Stimulated activated CD8-positive, alpha-beta memory T cell treated with anti-CD3 and anti-CD28 coated beads, Interleukin-4, amount 100 ng/mL, for 48 hours (primary cell): ENCODE measurements at regions not wholly inside any gene's neighbourhood (a gene's known extent, or its start where the extent isn't known, plus 50 kb on each side); places are given as distances from the start of the nearest gene placed in this dataset.
"Not testable (repeated sequence)": the region's sequence is repeated elsewhere in the genome, so short reads cannot be mapped to it uniquely, and the experiment has no call there.

Experiments used
- DNase-seq: peaks from one replicate; pipeline ENCODE4 v3.0.0-alpha.2; 2020

DNA sequence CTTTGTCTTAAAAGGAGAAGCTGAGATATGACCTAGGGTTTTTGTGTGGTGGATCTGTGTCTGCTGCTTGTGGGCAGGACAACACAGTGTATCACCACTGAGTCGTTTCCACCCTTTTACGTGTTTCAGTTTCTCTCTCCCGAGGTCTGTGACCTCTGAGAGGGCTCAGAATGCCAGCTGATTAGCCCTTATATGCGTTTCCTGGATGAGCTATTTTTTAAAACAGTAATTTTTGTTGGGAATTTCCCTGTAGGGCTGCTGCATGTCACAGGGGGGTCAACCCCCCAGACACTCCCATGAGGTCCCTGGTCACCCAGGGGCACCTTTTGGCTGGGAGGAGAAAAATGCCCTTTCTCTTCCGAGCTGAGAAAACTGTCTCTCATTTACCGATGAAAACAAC lies 170.4 kb upstream of the CASK start:
- peak; percentile 19 for DNase-seq

DNA sequence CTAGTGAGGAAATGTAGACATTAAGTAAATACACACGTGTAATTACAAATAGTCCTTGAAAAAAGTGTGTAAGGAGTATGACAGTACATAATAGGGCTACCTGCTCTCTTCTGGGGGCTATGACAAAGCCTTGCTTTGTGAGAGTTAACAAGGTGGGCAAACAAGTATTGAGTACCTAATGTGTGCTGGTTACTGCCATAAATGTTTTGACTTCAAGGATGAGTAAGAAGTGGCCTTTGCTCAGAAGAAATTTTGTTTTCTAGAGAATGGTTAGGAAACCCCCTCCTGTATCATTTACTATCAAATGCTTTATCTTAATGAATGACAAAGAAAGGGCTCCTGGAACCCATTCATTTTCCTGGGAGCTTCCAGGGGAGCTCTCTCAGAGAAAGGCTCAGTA lies 167.0 kb upstream of the CASK start:
- no peak for DNase-seq

DNA sequence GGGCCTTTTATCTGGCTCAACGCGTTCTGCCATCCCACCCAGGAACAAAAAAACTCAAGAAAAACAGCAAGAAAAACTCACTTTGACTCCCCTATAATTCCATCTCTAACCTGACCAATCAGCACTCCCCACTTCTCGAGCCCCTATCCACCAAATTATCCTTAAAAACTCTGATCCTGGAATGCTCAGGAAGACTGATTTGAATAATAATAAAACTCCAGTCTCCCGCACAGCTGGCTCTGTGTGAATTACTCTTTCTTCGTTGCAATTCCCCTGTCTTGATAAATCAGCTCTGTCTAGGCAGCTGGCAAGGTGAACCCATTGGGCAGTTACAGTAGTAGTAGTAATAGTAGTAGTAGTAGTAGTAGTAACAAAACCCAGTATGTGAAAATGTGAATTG lies 165.7 kb upstream of the CASK start:
- no peak for DNase-seq

DNA sequence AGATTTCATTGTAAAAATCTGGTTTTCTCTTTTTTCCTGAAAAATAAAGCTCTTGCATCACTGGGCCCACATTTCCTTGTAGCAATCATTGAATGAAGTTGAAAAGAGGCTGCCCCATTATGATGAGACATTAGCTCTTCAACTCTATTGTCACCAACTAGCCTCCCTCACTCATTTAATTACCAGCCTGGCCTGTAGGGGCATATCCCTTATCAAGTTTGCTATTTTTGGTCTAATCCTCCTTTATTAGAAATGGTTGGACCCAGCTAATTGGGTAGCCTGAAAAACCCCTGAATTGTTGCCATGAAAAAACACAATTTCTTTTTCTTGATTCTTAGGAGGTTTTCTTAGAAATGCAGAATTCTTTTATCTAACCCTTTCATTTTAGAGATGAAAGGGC lies 164.6 kb upstream of the CASK start:
- DNase-seq, result no peak

DNA sequence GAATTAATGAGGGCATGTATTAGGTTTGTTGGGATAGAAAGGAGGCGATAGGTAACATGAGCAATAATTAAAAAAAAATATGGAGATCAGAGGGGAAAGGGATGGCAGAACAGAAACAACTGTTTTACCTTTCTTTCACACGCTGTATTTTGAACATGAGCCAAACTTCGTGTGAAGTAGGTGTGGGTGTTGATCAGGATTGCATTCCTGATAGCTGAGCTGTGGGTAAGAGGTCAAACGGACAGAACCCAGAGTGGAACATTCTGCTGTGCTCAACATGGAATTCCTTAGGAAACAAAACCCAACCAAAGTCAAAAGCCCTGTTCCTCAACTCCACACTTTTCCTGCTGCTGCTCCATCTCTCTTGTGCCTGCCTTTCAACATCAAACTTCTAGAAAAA lies 162.5 kb upstream of the CASK start:
- no peak for DNase-seq

DNA sequence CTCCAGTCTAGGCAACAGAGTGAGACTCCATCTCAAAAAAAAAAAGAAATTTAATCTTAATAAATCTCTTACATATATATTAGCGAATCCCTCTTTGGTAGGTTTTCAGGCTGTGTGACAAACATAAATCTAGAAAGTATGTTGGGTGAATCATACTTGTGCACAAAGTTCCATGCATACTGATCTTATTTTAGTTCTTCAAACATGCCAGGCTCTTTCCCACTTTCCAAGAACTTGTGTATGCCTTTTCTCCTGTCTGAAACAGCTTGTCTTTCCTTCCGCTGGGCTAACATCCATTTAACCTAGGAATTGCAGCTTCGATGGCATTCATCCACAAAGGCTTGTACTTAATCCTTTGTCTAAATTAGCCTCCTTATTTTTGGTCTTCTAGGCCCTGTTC lies 156.6 kb upstream of the CASK start:
- no peak for DNase-seq

DNA sequence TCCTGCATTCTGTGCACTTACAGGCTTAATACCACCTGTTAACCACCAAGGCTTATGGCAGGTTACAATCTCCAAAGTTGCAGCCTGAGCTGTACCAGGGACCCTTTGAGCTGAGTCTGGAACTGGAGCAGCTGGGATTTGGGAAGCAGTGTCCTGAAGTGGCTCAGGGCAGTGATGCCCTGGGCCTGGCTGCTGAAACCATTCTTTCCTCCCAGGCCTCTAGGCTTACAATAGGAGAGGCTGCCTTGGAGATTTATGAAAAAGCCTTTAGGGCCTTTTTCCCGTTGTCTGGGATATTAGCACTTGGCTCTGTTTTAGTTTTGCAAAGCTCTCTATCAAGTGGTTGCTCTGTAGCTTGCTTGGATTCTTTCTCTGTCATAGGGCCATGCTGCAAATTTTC lies 154.3 kb upstream of the CASK start:
- DNase-seq, result no peak

DNA sequence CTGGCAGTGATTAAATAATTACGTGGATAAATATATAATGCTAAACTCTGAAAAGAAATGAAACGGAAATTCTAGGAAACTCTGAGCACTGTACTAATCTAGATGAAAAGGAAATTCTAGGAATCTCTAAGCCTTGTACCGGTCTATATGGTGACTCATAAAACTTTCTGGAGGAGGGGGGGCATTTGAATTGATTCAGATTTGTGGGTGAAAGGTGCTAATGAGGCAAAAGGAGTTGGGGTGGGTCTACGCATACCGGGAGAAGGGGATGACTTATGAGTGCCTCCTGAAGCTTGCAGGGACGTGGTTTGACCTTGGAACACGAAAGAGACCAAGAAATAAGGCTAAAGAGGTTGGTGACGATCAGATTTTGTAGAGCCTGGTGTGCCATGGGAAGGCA lies 151.7 kb upstream of the CASK start:
- no peak for DNase-seq

DNA sequence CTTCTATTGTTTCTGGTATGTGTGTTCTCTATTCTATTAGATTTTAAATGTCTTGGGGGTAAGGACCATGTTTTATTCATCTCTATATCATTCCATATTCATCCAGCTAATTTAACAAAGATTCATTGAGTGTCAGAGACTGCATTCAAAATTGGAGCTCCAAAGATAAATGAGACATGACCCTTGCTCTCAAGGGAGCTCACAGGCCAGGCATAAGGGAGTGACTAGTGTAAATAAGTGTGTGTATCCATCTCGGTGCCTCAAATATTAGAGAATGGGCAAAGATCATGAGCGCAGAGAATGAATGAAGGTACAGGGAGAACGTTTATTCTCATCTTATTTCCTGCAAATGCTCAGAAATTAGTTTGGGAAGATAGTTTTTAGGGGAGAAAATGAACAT lies 150.1 kb upstream of the CASK start:
- no peak for DNase-seq

DNA sequence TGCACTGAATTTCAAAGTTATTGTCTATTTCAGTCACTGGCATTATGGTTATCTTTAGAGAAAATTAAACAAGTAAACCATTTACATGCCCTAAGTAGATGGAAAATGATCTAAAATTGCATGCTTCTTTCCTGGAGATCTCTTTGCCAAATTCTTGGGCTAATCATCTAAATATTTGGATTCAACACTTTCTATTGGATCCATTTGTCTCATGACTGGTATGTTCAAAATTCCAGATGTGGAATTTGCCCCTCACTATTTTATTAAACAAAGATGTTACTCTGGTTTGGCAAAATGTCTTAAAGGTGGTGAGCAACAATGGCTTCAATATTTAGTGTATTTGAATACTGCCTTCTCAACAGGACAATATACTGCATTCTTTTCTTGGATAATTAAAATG lies 147.5 kb upstream of the CASK start:
- DNase-seq, result no peak

DNA sequence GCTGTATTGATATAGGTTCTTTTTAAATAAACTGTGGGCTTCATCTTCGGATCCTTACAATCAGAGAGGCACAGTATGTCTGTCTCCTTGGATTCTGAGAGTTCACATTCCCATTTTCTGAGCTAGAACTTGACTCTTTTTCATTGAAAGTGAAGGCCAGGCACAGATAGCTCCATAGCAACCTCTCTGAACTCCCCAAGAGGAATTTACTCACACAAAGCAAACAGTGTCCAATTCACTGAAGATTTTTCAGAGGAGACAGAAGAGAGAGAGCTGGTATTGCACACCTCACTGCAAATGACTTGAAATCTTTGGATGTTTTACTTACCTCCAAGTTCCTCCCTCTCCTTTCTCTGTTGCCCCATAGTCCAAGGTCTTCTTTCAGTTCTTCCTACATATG lies 130.9 kb upstream of the CASK start:
- DNase-seq, result no peak

DNA sequence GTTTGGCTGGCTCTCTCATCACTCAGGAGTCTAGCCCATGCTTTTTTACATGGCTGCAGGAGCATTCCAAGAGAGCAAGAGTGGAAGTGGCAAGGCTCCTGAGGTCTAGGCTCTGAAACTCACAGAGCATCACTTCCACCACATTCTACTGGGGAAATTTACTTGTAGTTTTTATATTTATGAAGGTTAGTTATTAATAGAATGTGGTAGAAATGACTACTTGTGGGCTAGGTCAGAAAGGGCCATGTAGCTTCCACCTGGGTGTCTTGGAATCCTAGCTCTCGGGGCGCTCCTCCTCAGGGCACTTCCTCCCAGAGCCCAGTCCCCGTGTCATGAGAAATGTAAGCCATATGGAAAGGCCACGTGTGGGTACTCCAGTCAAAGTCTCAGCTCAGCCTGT lies 127.0 kb upstream of the CASK start:
- no peak for DNase-seq

DNA sequence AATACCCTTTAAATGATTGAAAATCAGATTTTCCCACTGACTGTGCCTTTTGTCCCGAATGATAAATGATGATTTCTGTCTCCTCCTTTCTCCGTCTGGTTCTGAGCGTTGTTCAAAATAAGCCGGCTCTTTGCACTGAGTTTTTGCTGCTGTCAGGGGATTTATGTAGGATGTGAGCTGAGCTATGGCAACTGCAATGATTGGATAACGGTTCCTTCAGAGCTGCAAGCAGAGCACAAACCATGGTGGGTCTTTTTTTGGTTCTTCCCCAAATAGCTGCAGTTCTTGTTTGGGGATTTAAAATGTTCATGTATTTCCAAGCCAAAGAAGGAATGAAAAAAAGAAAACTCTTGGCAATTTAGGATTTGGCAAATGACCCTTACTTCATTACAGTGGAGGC lies 124.5 kb upstream of the CASK start:
- DNase-seq, result no peak

DNA sequence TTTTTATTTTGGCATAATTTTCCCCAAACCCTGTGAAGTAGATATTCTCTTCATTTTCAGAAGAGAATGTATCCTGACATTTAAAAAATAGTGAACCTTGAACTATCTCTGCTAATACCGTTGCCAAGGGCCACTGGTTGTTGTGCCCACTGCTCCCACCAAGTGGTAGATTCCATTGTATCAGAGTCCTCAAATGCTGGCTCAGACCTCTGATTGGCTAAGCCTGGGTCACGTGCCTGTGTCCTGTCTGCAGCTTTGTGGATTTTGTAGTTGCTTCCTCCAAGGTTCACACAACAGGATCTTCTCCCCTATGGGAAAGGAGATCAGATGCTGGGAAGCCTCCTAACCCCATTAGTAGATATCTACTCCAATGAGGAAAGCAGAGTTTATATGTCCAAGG lies 104.8 kb upstream of the CASK start:
- no peak for DNase-seq

DNA sequence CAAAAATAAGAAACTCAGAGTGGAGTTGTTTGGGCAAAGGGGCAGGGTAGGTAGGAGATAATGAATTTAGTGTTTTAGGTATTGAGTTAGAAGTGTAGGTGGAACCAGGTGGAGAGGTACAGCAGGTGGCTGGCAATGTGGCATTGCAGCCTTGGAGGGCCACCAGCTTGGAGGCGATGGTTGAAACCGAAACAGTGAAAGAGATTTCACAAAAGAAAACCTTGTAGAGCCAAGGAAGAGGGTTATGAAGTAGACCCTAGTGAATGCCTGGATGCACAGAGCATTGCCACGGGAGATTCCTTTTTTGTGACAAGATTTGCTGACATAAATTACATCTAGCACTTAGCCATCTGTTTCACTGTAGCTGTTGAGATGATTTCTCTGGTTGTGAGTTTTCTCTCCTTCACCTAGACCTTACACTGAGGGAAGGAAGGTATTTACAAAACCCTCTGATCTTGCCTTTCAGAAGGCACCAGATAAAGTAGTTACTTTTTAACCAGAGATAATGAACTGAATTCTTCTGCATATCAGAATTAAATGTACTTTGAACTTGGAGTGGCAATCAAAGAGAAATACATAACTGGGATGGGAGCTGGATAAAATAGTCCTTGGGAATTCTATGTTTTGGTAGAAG lies 104.1 kb upstream of the CASK start:
- no peak for DNase-seq

DNA sequence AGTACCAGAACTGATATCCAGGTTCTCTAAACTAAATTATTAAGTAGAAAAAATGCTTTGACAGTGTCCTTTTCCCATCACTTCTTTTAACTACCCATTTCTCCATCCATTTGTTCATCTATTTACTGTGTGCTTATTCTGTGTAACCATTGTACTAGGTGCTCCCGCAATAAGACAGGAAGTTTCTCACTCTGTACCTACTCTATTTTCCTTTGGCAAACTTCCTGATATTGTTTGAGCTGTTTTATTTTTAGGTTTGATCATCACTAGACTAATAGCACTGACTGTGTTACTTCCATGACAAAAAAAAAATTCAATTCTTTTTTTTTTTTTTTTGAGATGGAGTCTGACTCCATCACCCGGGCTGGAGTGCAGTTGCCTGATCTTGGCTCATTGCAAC lies 102.5 kb upstream of the CASK start:
- DNase-seq, result no peak

DNA sequence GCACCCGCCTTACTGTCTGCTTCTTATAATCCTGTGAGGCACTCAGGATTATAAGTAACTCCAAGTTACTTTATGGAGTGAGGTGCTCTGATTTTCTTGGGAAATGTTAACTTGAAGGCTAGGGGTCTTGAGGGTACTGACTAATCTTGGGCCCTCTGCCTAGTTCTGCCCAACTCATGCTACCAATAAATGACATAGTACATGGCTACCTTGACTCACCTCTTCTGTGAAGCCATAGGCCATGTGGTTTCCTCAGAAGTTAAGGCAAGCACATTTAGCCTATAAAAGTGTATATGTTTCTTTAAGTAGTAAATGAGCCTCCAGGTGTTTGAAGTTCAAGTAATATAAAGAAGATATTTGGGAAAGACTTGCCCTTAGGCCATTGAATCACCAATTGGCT lies 99.8 kb upstream of the CASK start:
- no peak for DNase-seq

DNA sequence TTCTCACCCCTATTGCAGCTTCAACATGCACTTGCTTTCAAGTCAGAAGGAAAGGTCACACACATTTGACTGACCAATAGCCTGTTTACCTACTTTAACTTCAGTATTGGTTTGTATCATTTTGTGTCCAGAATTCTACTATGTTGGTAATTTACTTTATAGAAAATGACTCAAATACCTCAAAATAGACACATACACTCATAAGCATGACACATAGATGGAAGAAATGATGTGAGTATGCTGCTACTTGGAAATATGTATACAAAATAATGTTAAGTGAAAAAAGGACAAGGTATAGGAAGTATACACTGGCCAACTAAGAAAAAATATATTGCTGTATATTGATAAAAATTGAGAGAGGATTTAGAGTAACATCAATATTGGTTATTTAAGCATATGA lies 98.8 kb upstream of the CASK start:
- DNase-seq, result no peak

DNA sequence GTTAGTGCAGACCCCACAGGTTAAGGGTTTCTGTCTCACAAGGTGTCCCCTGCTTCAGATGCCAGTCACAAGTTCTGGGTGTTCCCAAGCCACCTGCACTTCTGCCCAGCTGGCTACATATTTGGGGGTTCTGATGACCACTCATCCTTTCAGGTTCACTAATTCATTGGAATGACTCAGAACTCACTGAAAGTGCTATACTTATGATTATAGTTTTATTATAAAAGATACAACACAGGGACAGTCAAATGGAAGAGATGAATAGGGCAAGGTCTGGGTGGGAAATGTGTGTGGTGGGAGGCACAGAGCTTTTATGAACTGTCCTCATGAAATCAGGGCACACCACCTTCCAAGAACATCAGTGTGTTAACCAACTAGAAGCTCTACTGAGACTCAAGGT lies 97.7 kb upstream of the CASK start:
- DNase-seq, result no peak

DNA sequence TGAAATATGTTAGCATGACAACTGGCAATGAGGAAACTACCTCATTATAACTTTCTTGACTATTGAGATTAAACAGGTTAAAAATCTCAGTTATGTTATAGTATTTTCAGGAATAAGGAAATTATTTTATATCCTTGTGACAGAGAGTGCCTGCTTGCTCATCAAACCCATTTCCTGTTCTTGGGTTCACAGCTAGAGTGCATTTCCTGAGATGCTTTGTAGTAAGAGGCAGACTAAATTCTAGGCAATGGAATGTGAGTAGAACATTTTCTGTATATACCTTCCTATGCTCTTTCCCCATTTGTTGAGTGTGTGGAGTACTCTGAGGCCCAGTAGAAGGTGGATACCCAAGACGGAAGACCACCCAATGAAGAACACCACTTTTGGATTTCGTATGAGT lies 96.9 kb upstream of the CASK start:
- no peak for DNase-seq

DNA sequence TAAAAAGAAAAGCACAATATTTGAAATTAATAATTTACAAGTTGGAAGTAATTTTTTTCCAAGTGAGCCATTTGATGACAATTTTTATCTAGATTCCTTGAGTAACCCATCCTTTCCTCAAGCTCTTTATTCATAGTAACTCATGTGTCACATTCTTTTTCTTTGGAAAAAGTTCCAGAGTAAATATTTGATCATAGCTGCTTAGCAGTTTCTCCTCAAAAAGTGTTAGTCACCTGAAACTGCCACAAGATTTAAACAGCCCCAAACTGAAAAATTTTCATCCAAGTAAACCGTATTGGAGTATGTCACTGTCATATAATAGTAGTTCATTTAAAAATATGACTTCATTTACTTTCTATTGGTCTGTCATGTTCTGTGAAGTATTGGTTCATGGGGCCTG lies 94.6 kb upstream of the CASK start:
- no peak for DNase-seq

DNA sequence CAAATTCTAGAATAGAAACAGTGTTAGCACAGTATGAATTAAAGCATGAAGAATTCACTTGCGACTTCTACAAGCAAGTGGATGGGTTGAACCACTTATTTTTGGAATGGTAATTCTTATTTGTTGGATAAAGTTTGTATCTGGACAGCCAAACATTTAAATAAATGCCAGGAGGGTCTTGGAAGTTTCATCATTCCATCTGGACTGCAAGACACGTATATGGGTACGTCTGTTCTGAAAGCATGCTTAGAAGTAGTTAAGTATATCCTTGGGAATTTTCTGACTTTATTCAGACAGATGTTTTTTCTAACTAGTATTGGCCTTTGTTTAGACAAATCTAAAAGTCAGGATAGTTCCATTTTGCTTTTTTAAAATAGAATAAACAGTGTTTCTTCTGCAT lies 77.5 kb upstream of the CASK start:
- no peak for DNase-seq

DNA sequence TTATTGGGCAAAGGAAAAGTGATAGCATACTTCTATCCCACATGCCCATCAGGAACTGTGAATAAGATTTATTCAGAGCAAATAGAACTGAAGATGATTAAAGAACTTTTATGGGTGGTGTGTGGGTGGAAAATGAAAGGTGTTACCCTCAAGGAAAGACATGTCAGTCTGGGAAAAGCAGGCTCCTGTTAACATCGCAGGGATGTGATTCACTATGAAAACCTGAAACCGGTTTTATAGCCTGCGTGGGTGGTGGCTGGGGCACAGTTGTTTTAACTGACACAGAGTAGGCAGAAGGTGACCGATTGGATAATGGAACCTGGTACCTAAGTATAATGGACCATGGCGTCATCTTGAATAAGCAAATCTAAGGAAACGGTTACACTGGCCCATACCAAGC lies 61.3 kb upstream of the CASK start:
- DNase-seq, result peak; percentile 21

DNA sequence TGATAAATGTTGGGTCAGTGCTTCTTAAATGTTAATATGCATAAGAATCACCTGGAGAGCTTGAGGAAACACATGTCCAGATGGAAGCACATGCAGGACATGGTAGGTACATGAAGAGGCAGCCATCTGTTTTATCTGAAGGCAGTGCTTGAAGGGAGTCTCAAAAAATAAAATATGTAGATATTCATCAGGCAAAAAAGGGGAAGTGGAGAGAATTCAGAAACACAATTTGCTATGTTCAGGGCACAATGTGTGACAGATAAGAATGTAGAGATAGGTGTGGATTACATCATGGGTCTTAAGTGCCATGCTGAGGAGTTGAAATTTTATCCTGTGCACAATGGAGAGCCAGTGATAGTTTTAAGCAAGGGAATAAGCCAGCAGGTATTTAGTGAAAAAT lies 59.6 kb upstream of the CASK start:
- DNase-seq, result no peak

DNA sequence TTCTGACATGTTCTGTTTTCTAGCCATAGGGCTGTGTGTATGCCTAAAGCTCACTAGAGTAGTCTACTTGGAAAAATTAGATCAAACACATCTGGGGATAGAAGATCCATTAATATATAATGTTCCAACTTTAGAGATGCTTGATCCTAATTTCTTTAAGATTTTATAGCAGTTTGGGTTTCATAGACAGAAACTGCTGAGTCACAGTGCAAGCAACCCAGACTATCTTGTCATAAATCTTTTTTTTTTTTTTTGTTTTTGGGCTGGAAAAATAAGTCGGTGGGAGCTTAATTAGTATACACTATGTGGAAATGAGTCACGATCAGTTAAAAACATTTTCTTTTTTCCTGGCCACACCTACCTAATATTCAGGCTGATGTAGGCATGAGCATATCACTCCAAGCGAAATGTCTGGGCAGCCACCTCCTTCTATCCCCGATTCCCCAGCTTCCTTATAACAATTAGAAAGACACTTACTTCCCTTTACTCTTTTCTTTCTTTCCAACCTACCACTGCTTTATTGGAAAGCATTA lies 58.2 kb upstream of the CASK start:
- DNase-seq, result no peak

DNA sequence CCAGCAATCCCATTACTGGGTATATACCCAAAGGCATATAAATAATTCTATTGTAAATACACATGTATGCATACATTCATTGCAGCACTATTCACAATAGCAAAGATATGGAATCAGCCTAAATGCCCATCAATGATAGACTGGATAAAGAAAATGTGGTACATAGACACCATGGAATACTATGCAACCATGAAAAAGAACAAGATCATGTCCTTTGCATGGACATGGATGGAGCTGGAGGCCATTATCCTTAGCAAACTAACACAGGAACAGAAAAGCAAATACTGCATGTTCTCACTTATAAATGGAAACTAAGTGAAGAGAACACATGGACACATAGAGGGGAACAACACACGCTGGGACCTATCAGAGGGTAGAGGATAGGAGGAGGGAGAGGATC lies 51.3 kb upstream of the CASK start:
- not testable (repeated sequence) for DNase-seq
